H9 (cell line): ENCODE measurements at regions not wholly inside any gene's neighbourhood (a gene's known extent, or its start where the extent isn't known, plus 50 kb on each side); places are given as distances from the start of the nearest gene placed in this dataset.

Experiments used
- DNase-seq: peaks from one replicate; pipeline ENCODE4 v3.0.0-alpha.2; 2017
- H2AFZ ChIP-seq: one replicate; pipeline ENCODE4 v1.6.1; 2013; ENCODE audit warnings: mild to moderate bottlenecking, low read length, control low read depth, moderate library complexity
- H2AK5ac ChIP-seq: 2 replicates; pipeline ENCODE4 v1.6.1; 2013; ENCODE audit warnings: low read length, control low read depth, mixed read lengths; ENCODE audit not compliant: insufficient read length
- H2BK120ac ChIP-seq: one replicate; pipeline ENCODE4 v1.6.1; 2013; ENCODE audit warnings: low read depth, mild to moderate bottlenecking, low read length, control low read depth, inconsistent platforms; ENCODE audit not compliant: poor library complexity, severe bottlenecking
- H2BK12ac ChIP-seq: 2 replicates; pipeline ENCODE4 v1.6.1; 2013; ENCODE audit warnings: low read length, control low read depth, mixed read lengths, low read depth; ENCODE audit not compliant: insufficient read length
- H2BK15ac ChIP-seq: 2 replicates; pipeline ENCODE4 v1.6.1; 2013; ENCODE audit warnings: low read depth, low read length, control low read depth
- H2BK20ac ChIP-seq: one replicate; pipeline ENCODE4 v1.6.1; 2013; ENCODE audit warnings: low read depth, mild to moderate bottlenecking, low read length, control low read depth, inconsistent platforms; ENCODE audit not compliant: poor library complexity, severe bottlenecking
- H2BK5ac ChIP-seq: 2 replicates; pipeline ENCODE4 v1.6.1; 2013; ENCODE audit warnings: low read length, control low read depth, mixed read lengths; ENCODE audit not compliant: insufficient read length
- H3K14ac ChIP-seq: 2 replicates; pipeline ENCODE4 v1.6.1; 2013; ENCODE audit warnings: low read length, control low read depth; ENCODE audit not compliant: insufficient read depth
- H3K18ac ChIP-seq: 2 replicates; pipeline ENCODE4 v1.6.1; 2013; ENCODE audit warnings: low read depth, mild to moderate bottlenecking, mixed read lengths, low read length, control low read depth; ENCODE audit not compliant: insufficient read length
- H3K23ac ChIP-seq: 2 replicates; pipeline ENCODE4 v1.6.1; 2013; ENCODE audit warnings: low read length, control low read depth, mixed read lengths, low read depth; ENCODE audit not compliant: insufficient read length
- H3K23me2 ChIP-seq: 2 replicates; pipeline ENCODE4 v1.6.1; 2013; ENCODE audit warnings: low read depth, mild to moderate bottlenecking, mixed read lengths, low read length, control low read depth; ENCODE audit not compliant: insufficient read length, poor library complexity, severe bottlenecking
- H3K27ac ChIP-seq: 2 replicates; pipeline ENCODE4 v1.5.1; 2013; ENCODE audit warnings: low read length, control low read depth, mixed read lengths, low read depth; ENCODE audit not compliant: insufficient read length
- H3K27me3 ChIP-seq: 2 replicates; pipeline ENCODE4 v1.6.1; 2013; ENCODE audit warnings: low read length, control low read depth, inconsistent platforms; ENCODE audit not compliant: insufficient read depth
- H3K4ac ChIP-seq: 2 replicates; pipeline ENCODE4 v1.6.1; 2013; ENCODE audit warnings: low read depth, mild to moderate bottlenecking, control low read depth, inconsistent platforms, low read length, moderate library complexity
- H3K4me1 ChIP-seq: 2 replicates; pipeline ENCODE4 v1.6.1; 2013; ENCODE audit warnings: low read length, control low read depth, inconsistent platforms; ENCODE audit not compliant: insufficient read depth
- H3K4me2 ChIP-seq: 2 replicates; pipeline ENCODE4 v1.6.1; 2013; ENCODE audit warnings: low read length, control low read depth, mixed read lengths; ENCODE audit not compliant: insufficient read length, insufficient read depth
- H3K56ac ChIP-seq: 2 replicates; pipeline ENCODE4 v1.6.1; 2013; ENCODE audit warnings: low read depth, mild to moderate bottlenecking, mixed read lengths, low read length, control low read depth; ENCODE audit not compliant: insufficient read length
- H3K79me1 ChIP-seq: 2 replicates; pipeline ENCODE4 v1.6.1; 2013; ENCODE audit warnings: low read depth, mild to moderate bottlenecking, moderate library complexity, low read length, control low read depth, inconsistent platforms; ENCODE audit not compliant: insufficient read depth, poor library complexity, severe bottlenecking
- H3K79me2 ChIP-seq: 2 replicates; pipeline ENCODE4 v1.6.1; 2013; ENCODE audit warnings: low read length, control low read depth, inconsistent platforms; ENCODE audit not compliant: insufficient read depth
- H3K9ac ChIP-seq: 2 replicates; pipeline ENCODE4 v1.6.1; 2013; ENCODE audit warnings: low read length, control low read depth, mixed read lengths; ENCODE audit not compliant: insufficient read length; ENCODE audit errors: extremely low read depth
- H3K9me3 ChIP-seq: one replicate; pipeline ENCODE4 v1.6.1; 2013; ENCODE audit warnings: low read depth, low read length, inconsistent platforms; ENCODE audit not compliant: control insufficient read depth
- H3T11ph ChIP-seq: one replicate; pipeline ENCODE4 v1.6.1; 2013; ENCODE audit warnings: mild to moderate bottlenecking, low read length, control low read depth, inconsistent platforms
- H4K20me1 ChIP-seq: one replicate; pipeline ENCODE4 v1.6.1; 2013; ENCODE audit not compliant: control insufficient read depth, insufficient read length, insufficient read depth
- H4K5ac ChIP-seq: 2 replicates; pipeline ENCODE4 v1.6.1; 2013; ENCODE audit warnings: low read depth, mild to moderate bottlenecking, mixed read lengths, low read length, control low read depth; ENCODE audit not compliant: insufficient read length
- H4K8ac ChIP-seq: replicated peaks from 2 replicates; pipeline ENCODE4 v1.6.1; 2013; ENCODE audit warnings: low read length, control low read depth, mixed read lengths, low read depth; ENCODE audit not compliant: insufficient read length
- H4K91ac ChIP-seq: 2 replicates; pipeline ENCODE4 v1.6.1; 2013; ENCODE audit warnings: low read depth, mild to moderate bottlenecking, moderate library complexity, mixed read lengths, low read length, control low read depth; ENCODE audit not compliant: insufficient read length
- H3K27ac Mint-ChIP-seq, 3 experiments: 2 replicates in 2 of 3; 3 replicates in 1 of 3; pipeline ENCODE4 v1.8.0; 2020 to 2021; ENCODE audit warnings: mixed read lengths in 3 of 3, mild to moderate bottlenecking in 1 of 3, moderate library complexity in 1 of 3
- H3K27me3 Mint-ChIP-seq: 2 replicates; pipeline ENCODE4 v1.8.0; 2021; ENCODE audit warnings: low read depth, mild to moderate bottlenecking, moderate library complexity, mixed read lengths
- H3K36me3 Mint-ChIP-seq, 3 experiments: 2 replicates in 2 of 3; 3 replicates in 1 of 3; pipeline ENCODE4 v1.8.0; 2020 to 2021; ENCODE audit warnings: low read depth in 3 of 3, mixed read lengths in 3 of 3; ENCODE audit not compliant: insufficient read depth in 1 of 3
- H3K4me1 Mint-ChIP-seq, 2 experiments: 2 replicates each; pipeline ENCODE4 v1.8.0; 2020; ENCODE audit warnings: mixed read lengths in 2 of 2
- H3K4me3 Mint-ChIP-seq, 2 experiments: 2 replicates in 1 of 2; 3 replicates in 1 of 2; pipeline ENCODE4 v1.8.0; 2020 to 2021; ENCODE audit warnings: mild to moderate bottlenecking in 2 of 2, mixed read lengths in 2 of 2, moderate library complexity in 1 of 2
- H3K9me3 Mint-ChIP-seq, 2 experiments: 2 replicates in 1 of 2; 3 replicates in 1 of 2; pipeline ENCODE4 v1.8.0; 2020; ENCODE audit warnings: mild to moderate bottlenecking in 2 of 2, mixed read lengths in 2 of 2, moderate library complexity in 1 of 2
- CTCF ChIP-seq: fragments of 200-600 bp; sonication (generic); conservative IDR thresholded peaks from 3 replicates; pipeline ENCODE4 v1.8.0; 2021; ENCODE audit warnings: antibody characterized with exemption, mild to moderate bottlenecking
- WGBS: extraction: QIAGEN DNeasy Blood & Tissue Kit; methylation state at CpG from one replicate; pipeline ENCODE4 v1.1.7; 2013; ENCODE audit warnings: missing lambda C conversion rate, low lambda C conversion rate, mixed read lengths; ENCODE audit not compliant: insufficient read length; ENCODE audit errors: extremely low coverage; 5-methylcytosine and 5-hydroxymethylcytosine counted together

GRCh38 chr13:57250472-57250871 is 83.5 kb downstream of the PRR20E start:
- Histone ChIP-seq H4K91ac (no peak overlapping the region), H2AK5ac (no peak overlapping the region), H3K4me1 (no peaks in the 10 kb centered on the region), H4K5ac (no peak overlapping the region), H4K20me1 (no peaks in the 10 kb centered on the region), H3K79me2 (no peaks in the 10 kb centered on the region), H3T11ph (no peak overlapping the region), H3K18ac (no peak overlapping the region), H3K14ac (no peak overlapping the region), H2BK12ac (no peak overlapping the region), H3K4me2 (no peak overlapping the region), H3K23ac (no peak overlapping the region), H4K8ac (no peak overlapping the region), H3K79me1 (no peaks in the 10 kb centered on the region), H3K56ac (no peak overlapping the region), H2BK15ac (no peak overlapping the region), H2BK20ac (no peak overlapping the region), H2AFZ (no peak overlapping the region), H3K23me2 (no peaks in the 10 kb centered on the region), H3K4ac (no peak overlapping the region), H3K27me3 (no peaks in the 10 kb centered on the region), H3K9ac (no peak overlapping the region), H2BK5ac (no peak overlapping the region), H3K27ac (no peak overlapping the region), H2BK120ac (no peak overlapping the region), H3K9me3 (no peaks in the 10 kb centered on the region)
- no peaks in the 10 kb centered on the region for H3K4me1 Mint-ChIP-seq
- no peaks in the 10 kb centered on the region for H3K9me3 Mint-ChIP-seq
- no peak overlapping the region for H3K27ac Mint-ChIP-seq
- no peaks in the 10 kb centered on the region for H3K27me3 Mint-ChIP-seq
- WGBS = no CpG with 5 or more reads among the region's 2 CpGs
- no peaks in the 10 kb centered on the region for H3K36me3 Mint-ChIP-seq
- H3K4me3 Mint-ChIP-seq = no peak overlapping the region
- no peak for TF ChIP-seq CTCF
- DNase-seq = no peak
